ENCODE measurements at regions not wholly inside any gene's neighbourhood (a gene's known extent, or its start where the extent isn't known, plus 50 kb on each side); places are given as distances from the start of the nearest gene placed in this dataset.
A peak's percentile ranks its signal among the peaks of the same experiment; 100 is the strongest.

DNA sequence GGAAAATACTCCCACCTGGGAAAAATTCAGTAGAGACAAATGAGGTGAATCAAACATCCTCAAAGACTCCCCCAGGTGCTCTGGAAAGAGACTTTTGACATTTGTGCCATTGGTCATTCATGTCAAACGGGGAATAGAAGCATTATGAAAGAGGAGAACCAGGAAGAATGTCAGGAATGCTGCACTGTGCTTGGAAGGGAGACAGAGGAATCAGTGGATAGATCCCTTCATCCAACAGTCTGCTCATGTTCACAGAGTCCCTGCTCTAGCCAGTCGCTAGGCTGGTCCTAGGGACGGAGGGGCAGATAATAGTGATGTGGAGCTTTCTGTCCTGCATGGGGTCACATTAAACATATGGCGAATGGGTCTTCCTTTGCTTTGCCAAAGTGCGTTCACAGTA lies 384.4 kb downstream of the FGF9 start:
- no peak for TF ChIP-seq CTCF (IDR thresholded peaks at IDR 0.05)
- Mint-ChIP-seq H3K4me3 (no peak overlapping the region), H3K4me1 (peaks cover 34% of the 10 kb centered on the region), H3K27me3 (ENCODE audit: low read depth, poor library complexity) (peaks cover 16% of the 10 kb centered on the region), H3K9me3 (peaks cover 9% of the 10 kb centered on the region), H3K36me3 (ENCODE audit: low read depth) (peaks cover 30% of the 10 kb centered on the region), H3K27ac (no peak overlapping the region)
- no peak for DNase-seq

GRCh38 chr13:22060187-22060586 lies 389.3 kb downstream of the FGF9 start:
- Mint-ChIP-seq H3K36me3 (ENCODE audit: low read depth) (peaks cover 18% of the 10 kb centered on the region), H3K27ac (no peak overlapping the region), H3K27me3 (ENCODE audit: low read depth, poor library complexity) (peaks cover 12% of the 10 kb centered on the region), H3K4me3 (no peak overlapping the region), H3K9me3 (peaks cover 5% of the 10 kb centered on the region), H3K4me1 (peaks cover 55% of the 10 kb centered on the region)
- DNase-seq = no peak
- TF ChIP-seq CTCF (IDR thresholded peaks at IDR 0.05) = no peak

DNA sequence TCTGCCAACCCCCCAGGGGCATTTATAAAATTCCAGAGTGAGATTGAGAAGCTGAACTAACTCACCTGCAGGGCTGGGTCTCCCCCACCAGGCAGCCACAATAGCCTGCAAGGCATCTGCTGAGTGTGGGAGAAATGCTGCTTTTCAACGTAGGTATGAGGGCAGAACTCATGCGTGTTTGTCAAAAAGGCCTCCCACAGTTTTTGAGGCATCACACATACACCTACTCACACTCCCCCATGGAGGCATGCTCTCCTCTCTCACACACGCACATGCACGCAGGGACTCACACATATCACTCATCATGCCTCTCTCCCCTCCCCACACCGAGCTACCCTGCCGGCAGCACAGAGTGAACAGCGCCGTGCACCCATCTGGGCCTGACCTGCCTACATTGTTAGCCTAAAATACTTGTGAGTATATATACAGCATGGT lies 390.5 kb downstream of the FGF9 start:
- Mint-ChIP-seq H3K4me1 (peaks cover 60% of the 10 kb centered on the region), H3K27me3 (ENCODE audit: low read depth, poor library complexity) (peaks cover 7% of the 10 kb centered on the region), H3K36me3 (ENCODE audit: low read depth) (peaks cover 10% of the 10 kb centered on the region), H3K4me3 (no peak overlapping the region), H3K27ac (peak overlapping the region; percentile 33), H3K9me3 (no peaks in the 10 kb centered on the region)
- no peak for DNase-seq
- no peak for TF ChIP-seq CTCF (IDR thresholded peaks at IDR 0.05)

DNA sequence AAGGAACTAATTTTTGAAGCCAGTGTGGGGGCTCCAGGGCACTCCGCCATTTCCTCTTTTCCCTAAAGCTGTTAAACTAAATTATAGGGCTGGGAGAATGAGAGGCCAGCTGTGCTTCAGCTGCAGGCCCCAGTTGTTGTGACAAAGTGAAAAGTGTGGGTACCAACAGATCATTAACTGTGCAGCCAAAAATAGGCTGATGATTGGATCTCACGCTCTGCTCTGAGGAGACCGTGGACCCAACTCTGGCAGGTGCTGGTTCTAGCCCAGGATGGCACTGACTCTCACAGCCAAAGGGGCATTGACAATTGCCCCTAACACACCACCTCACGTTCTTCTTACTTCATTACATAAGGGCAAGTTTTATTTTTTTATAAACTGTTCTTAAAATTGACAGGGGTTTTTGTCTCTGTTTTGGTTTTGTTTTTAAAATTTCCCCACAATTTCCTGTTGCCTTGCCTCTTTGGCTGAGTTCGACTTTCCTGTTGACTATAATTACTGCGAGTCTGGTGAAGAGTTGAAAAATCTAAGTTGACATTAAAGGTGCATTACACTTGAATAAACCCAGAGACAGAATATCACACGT lies 391.0 kb downstream of the FGF9 start:
- no peak for DNase-seq
- Mint-ChIP-seq H3K36me3 (ENCODE audit: low read depth) (peaks cover 10% of the 10 kb centered on the region), H3K27ac (peak overlapping the region; percentile 33), H3K4me3 (no peak overlapping the region), H3K4me1 (peaks cover 66% of the 10 kb centered on the region), H3K27me3 (ENCODE audit: low read depth, poor library complexity) (peaks cover 5% of the 10 kb centered on the region), H3K9me3 (no peaks in the 10 kb centered on the region)
- TF ChIP-seq CTCF (IDR thresholded peaks at IDR 0.05) = no peak

- TF ChIP-seq CTCF (IDR thresholded peaks at IDR 0.05) = no peak
- no peaks in the 10 kb centered on the region for H3K9me3 Mint-ChIP-seq
- H3K27ac Mint-ChIP-seq = peak overlapping the region; percentile 7
- peaks cover 7% of the 10 kb centered on the region for H3K36me3 Mint-ChIP-seq (ENCODE audit: low read depth)
- no peak for DNase-seq
- H3K27me3 Mint-ChIP-seq (ENCODE audit: low read depth, poor library complexity) = peaks cover 5% of the 10 kb centered on the region
- H3K4me1 Mint-ChIP-seq = peaks cover 68% of the 10 kb centered on the region
- no peak overlapping the region for H3K4me3 Mint-ChIP-seq
Measured at GRCh38 chr13:22062478-22063205, 391.8 kb downstream of the FGF9 start.
